ENCODE measurements at regions not wholly inside any gene's neighbourhood (a gene's known extent, or its start where the extent isn't known, plus 50 kb on each side); places are given as distances from the start of the nearest gene placed in this dataset.

DNA sequence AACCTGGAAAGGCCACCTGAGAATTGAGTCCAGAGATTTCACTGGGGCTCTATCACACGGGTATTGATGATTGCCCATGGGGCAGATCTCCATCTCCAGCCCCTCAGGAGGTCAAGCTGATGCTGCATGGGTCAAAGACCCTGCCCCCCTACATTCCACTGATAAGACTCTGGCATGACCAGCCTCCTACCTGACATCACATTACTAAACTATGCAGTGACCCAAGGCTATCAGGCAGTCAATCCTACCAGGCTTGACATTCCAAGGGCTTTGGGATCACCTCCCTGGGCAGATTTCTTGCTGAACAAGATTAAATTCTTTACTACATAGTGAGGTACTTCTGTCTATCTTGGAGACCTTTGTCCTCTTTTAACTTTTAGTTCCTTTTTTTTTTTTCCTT is 192.7 kb upstream of the STS start:
- no peak for TF ChIP-seq EZH2 (IDR thresholded peaks at IDR 0.05; ENCODE audit: low read length)
- TF ChIP-seq, protein P1, sequence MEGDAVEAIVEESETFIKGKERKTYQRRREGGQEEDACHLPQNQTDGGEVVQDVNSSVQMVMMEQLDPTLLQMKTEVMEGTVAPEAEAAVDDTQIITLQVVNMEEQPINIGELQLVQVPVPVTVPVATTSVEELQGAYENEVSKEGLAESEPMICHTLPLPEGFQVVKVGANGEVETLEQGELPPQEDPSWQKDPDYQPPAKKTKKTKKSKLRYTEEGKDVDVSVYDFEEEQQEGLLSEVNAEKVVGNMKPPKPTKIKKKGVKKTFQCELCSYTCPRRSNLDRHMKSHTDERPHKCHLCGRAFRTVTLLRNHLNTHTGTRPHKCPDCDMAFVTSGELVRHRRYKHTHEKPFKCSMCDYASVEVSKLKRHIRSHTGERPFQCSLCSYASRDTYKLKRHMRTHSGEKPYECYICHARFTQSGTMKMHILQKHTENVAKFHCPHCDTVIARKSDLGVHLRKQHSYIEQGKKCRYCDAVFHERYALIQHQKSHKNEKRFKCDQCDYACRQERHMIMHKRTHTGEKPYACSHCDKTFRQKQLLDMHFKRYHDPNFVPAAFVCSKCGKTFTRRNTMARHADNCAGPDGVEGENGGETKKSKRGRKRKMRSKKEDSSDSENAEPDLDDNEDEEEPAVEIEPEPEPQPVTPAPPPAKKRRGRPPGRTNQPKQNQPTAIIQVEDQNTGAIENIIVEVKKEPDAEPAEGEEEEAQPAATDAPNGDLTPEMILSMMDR (optimal IDR thresholded peaks at IDR 0.05 in 1 of 3, IDR thresholded peaks at IDR 0.05 in 1 of 3, conservative IDR thresholded peaks at IDR 0.05 in 1 of 3; ENCODE audit: extremely low read depth in 1 of 3, insufficient read depth in 2 of 3, low read length in 3 of 3): no peak
- no peak overlapping the region for H3K4me3 ChIP-seq (ENCODE audit: control insufficient read depth in 2 of 3, extremely low read depth in 1 of 3, insufficient read depth in 2 of 3, low read depth in 1 of 3, low read length in 3 of 3)
- H3K9me3 ChIP-seq (ENCODE audit: control insufficient read depth, low read depth, low read length): no peaks in the 10 kb centered on the region
- H3K27me3 ChIP-seq (ENCODE audit: control insufficient read depth, extremely low read depth, insufficient read depth, low read length): no peaks in the 10 kb centered on the region
- no peaks in the 10 kb centered on the region for H3K4me1 ChIP-seq (ENCODE audit: control insufficient read depth, extremely low read depth, insufficient read depth, low read length)
- H3K9me1 ChIP-seq (ENCODE audit: control insufficient read depth, extremely low read depth, insufficient read depth, low read length): no peaks in the 10 kb centered on the region
- H3K79me2 ChIP-seq (ENCODE audit: control insufficient read depth, insufficient read depth, low read length): no peaks in the 10 kb centered on the region
- no peak overlapping the region for H2AFZ ChIP-seq (ENCODE audit: control insufficient read depth, low read length)
- DNase-seq (ENCODE audit: low read depth, low spot score) (no peak), FAIRE-seq (no peak)
- no peaks in the 10 kb centered on the region for H4K20me1 ChIP-seq (ENCODE audit: control insufficient read depth, extremely low read depth, insufficient read depth, low read length)
- no peak overlapping the region for H3K9ac ChIP-seq (ENCODE audit: control insufficient read depth, extremely low read depth, insufficient read depth, low read length)
- dilution Hi-C loops (cut with MboI; ENCODE audit: extremely low pct_ligation_motif_present, low sequenced_read_pairs): no loop called here
- no peak overlapping the region for H3K4me2 ChIP-seq (ENCODE audit: control insufficient read depth, extremely low read depth, insufficient read depth, low read depth, low read length)
- no peak overlapping the region for H3K27ac ChIP-seq (ENCODE audit: control insufficient read depth, insufficient read depth, low read length)
- no peaks in the 10 kb centered on the region for H3K36me3 ChIP-seq (ENCODE audit: control insufficient read depth in 2 of 2, extremely low read depth in 1 of 2, insufficient read depth in 2 of 2, low read length in 2 of 2)

DNA sequence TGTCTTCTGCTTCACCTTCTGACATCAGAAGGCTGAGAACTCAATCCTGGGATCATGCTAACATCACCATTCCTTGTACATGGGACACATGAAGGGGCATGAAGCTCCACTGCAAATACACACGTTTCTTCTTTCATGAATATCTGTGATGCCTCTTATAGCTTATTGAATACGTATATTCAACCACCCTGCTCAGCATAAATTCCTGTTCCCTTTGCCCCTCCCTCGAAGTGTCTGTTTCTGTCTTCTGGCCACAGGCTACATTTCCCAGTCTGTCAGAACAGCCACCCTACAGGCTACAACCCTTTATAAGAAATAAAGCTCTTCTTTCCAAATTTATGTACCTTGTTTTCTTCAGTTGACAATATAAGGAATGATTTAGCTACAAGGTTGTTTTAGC is 201.3 kb upstream of the STS start:
- H3K9me3 ChIP-seq (ENCODE audit: control insufficient read depth, low read depth, low read length): no peaks in the 10 kb centered on the region
- H3K4me3 ChIP-seq (ENCODE audit: control insufficient read depth in 2 of 3, extremely low read depth in 1 of 3, insufficient read depth in 2 of 3, low read depth in 1 of 3, low read length in 3 of 3): no peak overlapping the region
- H3K4me1 ChIP-seq (ENCODE audit: control insufficient read depth, extremely low read depth, insufficient read depth, low read length): no peaks in the 10 kb centered on the region
- H3K27me3 ChIP-seq (ENCODE audit: control insufficient read depth, extremely low read depth, insufficient read depth, low read length): no peaks in the 10 kb centered on the region
- FAIRE-seq (no peak), DNase-seq (ENCODE audit: low read depth, low spot score) (no peak)
- no peak overlapping the region for H3K4me2 ChIP-seq (ENCODE audit: control insufficient read depth, extremely low read depth, insufficient read depth, low read depth, low read length)
- no peak overlapping the region for H3K9ac ChIP-seq (ENCODE audit: control insufficient read depth, extremely low read depth, insufficient read depth, low read length)
- dilution Hi-C loops (cut with MboI; ENCODE audit: extremely low pct_ligation_motif_present, low sequenced_read_pairs): no loop called here
- no peak overlapping the region for H2AFZ ChIP-seq (ENCODE audit: control insufficient read depth, low read length)
- no peaks in the 10 kb centered on the region for H3K36me3 ChIP-seq (ENCODE audit: control insufficient read depth in 2 of 2, extremely low read depth in 1 of 2, insufficient read depth in 2 of 2, low read length in 2 of 2)
- no peaks in the 10 kb centered on the region for H3K79me2 ChIP-seq (ENCODE audit: control insufficient read depth, insufficient read depth, low read length)
- H3K9me1 ChIP-seq (ENCODE audit: control insufficient read depth, extremely low read depth, insufficient read depth, low read length): no peaks in the 10 kb centered on the region
- no peak overlapping the region for H3K27ac ChIP-seq (ENCODE audit: control insufficient read depth, insufficient read depth, low read length)
- no peaks in the 10 kb centered on the region for H4K20me1 ChIP-seq (ENCODE audit: control insufficient read depth, extremely low read depth, insufficient read depth, low read length)
- TF ChIP-seq, protein P1 (optimal IDR thresholded peaks at IDR 0.05 in 1 of 3, IDR thresholded peaks at IDR 0.05 in 1 of 3, conservative IDR thresholded peaks at IDR 0.05 in 1 of 3; ENCODE audit: extremely low read depth in 1 of 3, insufficient read depth in 2 of 3, low read length in 3 of 3): no peak
- TF ChIP-seq EZH2 (IDR thresholded peaks at IDR 0.05; ENCODE audit: low read length): no peak

All from keratinocyte (primary cell).